Omental fat pad (tissue), 3 donors: ENCODE measurements at regions not wholly inside any gene's neighbourhood (a gene's known extent, or its start where the extent isn't known, plus 50 kb on each side); places are given as distances from the start of the nearest gene placed in this dataset.

Experiments used
- ATAC-seq: fragments of 150-250 bp; one replicate; pipeline ENCODE4 v1.9.1; 2016; ENCODE audit warnings: mild to moderate bottlenecking, moderate library complexity; ENCODE audit not compliant: low FRiP score
- DNase-seq: peaks from one replicate; pipeline ENCODE4 v3.0.0-alpha.2; 2019; ENCODE audit warnings: low spot score
- TF ChIP-seq, protein P1 (sequence below), 3 donors: fragments of 450-650 bp; IDR thresholded peaks; one replicate each; pipeline ENCODE4 v1.5.1; 2016 to 2017; ENCODE audit warnings: antibody characterized with exemption in 3 of 3, mild to moderate bottlenecking in 3 of 3, moderate library complexity in 2 of 3

DNA sequence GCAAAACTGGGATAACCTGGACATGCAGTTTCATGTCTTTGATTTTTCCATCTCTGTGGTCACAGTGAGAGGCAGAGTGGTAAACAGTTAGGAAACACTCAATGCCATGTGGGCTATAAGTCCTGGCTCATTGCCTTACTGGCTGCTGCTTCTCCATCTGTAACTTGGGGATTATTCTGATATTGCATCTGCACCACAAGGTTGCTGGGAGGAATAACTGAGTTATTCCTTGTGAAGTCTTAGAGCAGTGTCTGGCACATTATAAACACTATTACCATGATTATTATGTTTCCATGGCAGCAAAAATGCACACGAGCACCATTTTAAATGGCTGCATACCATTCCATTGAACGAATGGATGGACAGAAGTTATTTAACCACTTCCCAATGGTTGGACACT is 111.7 kb upstream of the CDH5 start:
- TF ChIP-seq, protein P1, sequence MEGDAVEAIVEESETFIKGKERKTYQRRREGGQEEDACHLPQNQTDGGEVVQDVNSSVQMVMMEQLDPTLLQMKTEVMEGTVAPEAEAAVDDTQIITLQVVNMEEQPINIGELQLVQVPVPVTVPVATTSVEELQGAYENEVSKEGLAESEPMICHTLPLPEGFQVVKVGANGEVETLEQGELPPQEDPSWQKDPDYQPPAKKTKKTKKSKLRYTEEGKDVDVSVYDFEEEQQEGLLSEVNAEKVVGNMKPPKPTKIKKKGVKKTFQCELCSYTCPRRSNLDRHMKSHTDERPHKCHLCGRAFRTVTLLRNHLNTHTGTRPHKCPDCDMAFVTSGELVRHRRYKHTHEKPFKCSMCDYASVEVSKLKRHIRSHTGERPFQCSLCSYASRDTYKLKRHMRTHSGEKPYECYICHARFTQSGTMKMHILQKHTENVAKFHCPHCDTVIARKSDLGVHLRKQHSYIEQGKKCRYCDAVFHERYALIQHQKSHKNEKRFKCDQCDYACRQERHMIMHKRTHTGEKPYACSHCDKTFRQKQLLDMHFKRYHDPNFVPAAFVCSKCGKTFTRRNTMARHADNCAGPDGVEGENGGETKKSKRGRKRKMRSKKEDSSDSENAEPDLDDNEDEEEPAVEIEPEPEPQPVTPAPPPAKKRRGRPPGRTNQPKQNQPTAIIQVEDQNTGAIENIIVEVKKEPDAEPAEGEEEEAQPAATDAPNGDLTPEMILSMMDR (IDR thresholded peaks at IDR 0.05) = no peak
- no peak for ATAC-seq

DNA sequence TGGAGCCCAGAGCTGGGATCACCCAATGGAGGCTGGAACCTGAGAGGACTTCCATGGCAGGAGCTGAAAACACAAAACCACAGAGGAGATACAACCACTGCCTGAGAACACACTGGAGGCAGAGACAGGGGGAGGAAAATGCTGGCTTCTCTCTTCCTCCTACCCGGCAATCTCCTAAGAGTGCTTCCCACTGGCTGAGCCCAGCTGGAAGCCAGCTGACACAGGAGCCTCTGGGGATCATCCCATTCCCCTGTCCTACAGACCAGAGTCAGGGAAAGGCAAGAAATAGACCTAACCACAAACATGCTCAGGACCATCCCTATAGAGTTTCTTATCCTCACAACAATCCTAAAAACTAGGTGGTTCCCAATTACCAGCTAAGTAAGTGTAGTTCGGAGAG is 112.4 kb upstream of the CDH5 start:
- TF ChIP-seq, protein P1 (IDR thresholded peaks at IDR 0.05) = no peak
- ATAC-seq = no peak
- no peak for DNase-seq

More for the DNA sequence above, 111.7 kb upstream of the CDH5 start:
- no peak for DNase-seq

DNA sequence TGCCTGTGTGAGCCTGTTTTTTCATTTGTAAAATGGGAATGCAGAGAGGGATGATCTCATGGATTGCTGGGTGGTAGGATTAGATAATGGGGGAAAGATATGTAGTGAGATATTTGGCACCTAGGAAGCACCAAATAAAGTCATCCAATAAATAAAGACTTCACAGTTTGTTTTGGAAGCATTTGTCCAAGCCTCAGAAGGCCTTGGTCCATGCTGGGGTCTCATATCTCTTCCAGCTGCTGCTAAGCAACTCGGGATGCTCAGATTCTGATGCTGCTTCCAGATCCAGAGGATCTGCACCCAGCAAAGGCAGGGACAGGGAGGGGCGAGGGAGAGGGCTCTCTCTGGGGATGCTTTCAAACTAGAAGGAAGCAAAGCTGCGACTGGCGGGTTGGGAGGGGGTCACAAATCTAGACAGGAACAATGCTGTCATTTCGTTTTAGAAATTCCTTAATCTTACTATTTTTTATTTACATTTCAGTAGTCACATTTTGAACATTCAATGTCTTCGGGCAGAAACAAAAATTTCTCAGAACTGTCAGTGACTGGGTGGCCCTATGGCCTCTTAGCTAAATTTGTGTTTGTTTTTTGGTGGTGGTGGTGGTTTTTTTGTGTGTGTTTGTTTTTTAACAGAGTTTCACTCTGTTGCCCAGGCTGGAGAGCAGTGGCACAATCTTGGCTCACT is 114.9 kb upstream of the CDH5 start:
- TF ChIP-seq, protein P1 (IDR thresholded peaks at IDR 0.05) = no peak
- DNase-seq (no peak), ATAC-seq (no peak)

DNA sequence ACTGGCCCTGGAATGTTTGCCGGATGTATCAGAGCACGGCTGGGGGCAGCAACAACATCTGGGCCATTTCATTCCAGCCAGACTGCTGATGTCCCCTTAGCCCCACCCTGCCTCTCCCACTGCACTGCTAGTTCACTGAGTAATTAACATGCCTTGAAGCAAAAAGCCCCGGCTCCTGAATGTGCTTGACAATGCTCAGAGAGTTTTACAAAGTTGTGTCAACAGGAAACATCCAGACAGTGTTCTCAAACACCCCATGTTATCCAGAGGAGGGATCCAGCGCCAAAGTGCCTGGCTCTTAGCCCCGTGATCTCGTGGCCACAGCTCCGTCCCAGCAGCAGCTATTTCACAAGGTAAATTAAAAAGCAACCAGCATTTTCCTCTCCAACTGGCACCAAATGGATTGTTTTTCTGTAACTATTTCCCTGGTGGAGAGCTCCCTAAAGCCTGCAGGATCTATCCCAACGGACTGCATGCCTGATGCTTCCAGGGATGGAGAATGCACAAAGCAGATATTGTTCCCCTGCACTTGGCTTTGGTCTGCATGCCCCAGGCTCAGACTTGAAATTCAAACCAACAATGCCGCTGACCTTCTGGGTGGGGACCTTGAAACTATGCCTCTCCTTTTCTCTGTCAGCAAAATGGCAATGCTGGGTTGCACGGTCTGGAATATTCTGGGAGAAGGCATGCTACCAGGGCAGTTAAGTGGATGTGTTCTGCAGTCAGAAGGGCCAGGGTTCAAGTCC is 115.6 kb upstream of the CDH5 start:
- no peak for DNase-seq
- TF ChIP-seq, protein P1 (IDR thresholded peaks at IDR 0.05) = no peak
- no peak for ATAC-seq

GRCh38 chr16:66247516-66248481 is 118.7 kb upstream of the CDH5 start:
- DNase-seq (no peak), ATAC-seq (peak; percentile 79)

DNA sequence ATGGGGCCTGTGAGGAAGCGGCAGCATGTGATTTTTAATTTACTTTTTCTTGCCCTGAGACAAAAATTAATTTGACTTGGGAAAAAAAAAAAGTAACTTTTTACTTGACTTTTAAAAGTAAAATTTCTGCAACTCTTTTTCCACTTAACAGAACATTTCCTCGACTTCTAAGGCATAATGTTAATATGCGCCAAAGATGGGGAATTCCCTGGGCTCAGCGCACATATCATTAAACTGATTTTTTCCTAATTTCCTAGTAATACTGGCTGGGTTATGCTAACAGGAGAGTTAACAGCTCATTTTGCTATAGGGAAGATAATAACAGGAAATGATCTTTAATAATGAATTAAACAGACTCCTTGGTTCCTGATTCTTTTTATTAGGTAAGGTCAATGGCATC is 120.6 kb upstream of the CDH5 start:
- DNase-seq = no peak
- TF ChIP-seq, protein P1 (IDR thresholded peaks at IDR 0.05) = no peak
- ATAC-seq = no peak

More at GRCh38 chr16:66247516-66248481, 118.7 kb upstream of the CDH5 start:
- TF ChIP-seq, protein P1 (IDR thresholded peaks at IDR 0.05) = no peak
